DND-41 (cell line): ENCODE measurements at regions not wholly inside any gene's neighbourhood (a gene's known extent, or its start where the extent isn't known, plus 50 kb on each side); places are given as distances from the start of the nearest gene placed in this dataset.
"Not testable (repeated sequence)": the region's sequence is repeated elsewhere in the genome, so short reads cannot be mapped to it uniquely, and the experiment has no call there.

ENCODE experiments used
- ATAC-seq: fragments of 200-7000 bp; cut with Tn5 transposase; 3 replicates; pipeline ENCODE4 v1.9.1; 2021; ENCODE audit warnings: low read depth; ENCODE audit not compliant: insufficient read depth
- DNase-seq: peaks from one replicate; pipeline ENCODE4 v3.0.0-alpha.2; 2020
- H2AFZ ChIP-seq: 2 replicates; pipeline ENCODE4 v1.6.0; 2012; ENCODE audit warnings: low read depth, low read length
- H3K27ac ChIP-seq: 2 replicates; pipeline ENCODE4 v1.5.1; 2012; ENCODE audit warnings: low read length, inconsistent platforms
- H3K27me3 ChIP-seq: fragments of 200-600 bp; sonication (generic); 2 replicates; pipeline ENCODE4 v1.6.0; 2012; ENCODE audit warnings: low read length, mild to moderate bottlenecking, inconsistent platforms; ENCODE audit not compliant: insufficient read depth, poor library complexity
- H3K36me3 ChIP-seq: 2 replicates; pipeline ENCODE4 v1.5.1; 2012; ENCODE audit warnings: low read length, inconsistent platforms; ENCODE audit not compliant: insufficient read depth
- H3K4me1 ChIP-seq: 2 replicates; pipeline ENCODE4 v1.5.1; 2012; ENCODE audit warnings: mild to moderate bottlenecking, low read length; ENCODE audit not compliant: insufficient read depth
- H3K4me2 ChIP-seq: 2 replicates; pipeline ENCODE4 v1.6.0; 2012; ENCODE audit warnings: mild to moderate bottlenecking, moderate library complexity, low read length, inconsistent platforms; ENCODE audit not compliant: insufficient read depth
- H3K4me3 ChIP-seq, 2 experiments: fragments of 200-600 bp in 1 of 2; shearing (Covaris generic) in 1 of 2; 2 replicates each; pipeline ENCODE4 v1.5.1; 2012 to 2016; ENCODE audit warnings: inconsistent platforms in 2 of 2, low read length in 2 of 2, mild to moderate bottlenecking in 2 of 2, low read depth in 1 of 2, moderate library complexity in 1 of 2
- H3K79me2 ChIP-seq: 2 replicates; pipeline ENCODE4 v1.6.0; 2012; ENCODE audit warnings: low read length, inconsistent platforms; ENCODE audit not compliant: insufficient read depth
- H3K9ac ChIP-seq: 2 replicates; pipeline ENCODE4 v1.6.0; 2012; ENCODE audit warnings: low read depth, mild to moderate bottlenecking, inconsistent platforms, low read length, moderate library complexity
- H3K9me3 ChIP-seq: 2 replicates; pipeline ENCODE4 v1.5.1; 2012; ENCODE audit warnings: low read length, moderate library complexity, mild to moderate bottlenecking, inconsistent platforms; ENCODE audit not compliant: insufficient read depth, severe bottlenecking
- H4K20me1 ChIP-seq: 2 replicates; pipeline ENCODE4 v1.6.0; 2012; ENCODE audit warnings: low read length; ENCODE audit not compliant: insufficient read depth
- CTCF ChIP-seq: IDR thresholded peaks from 2 replicates; pipeline ENCODE4 v1.5.1; 2012; ENCODE audit warnings: borderline replicate concordance, low read length, moderate library complexity, mild to moderate bottlenecking; ENCODE audit not compliant: poor library complexity, severe bottlenecking; ENCODE audit errors: extremely low read depth
- EZH2 ChIP-seq: IDR thresholded peaks from 3 replicates; pipeline ENCODE4 v1.6.1; 2012; ENCODE audit warnings: borderline replicate concordance, low read depth, mild to moderate bottlenecking, moderate library complexity, low read length, inconsistent platforms; ENCODE audit not compliant: severe bottlenecking

GRCh38 chr3:156043832-156044633 is 76.3 kb upstream of the KCNAB1 start:
- H3K4me2 ChIP-seq, H2AFZ ChIP-seq, H4K20me1 ChIP-seq, H3K9ac ChIP-seq, H3K27ac ChIP-seq, H3K27me3 ChIP-seq, H3K79me2 ChIP-seq, H3K4me3 ChIP-seq, H3K36me3 ChIP-seq, H3K4me1 ChIP-seq, H3K9me3 ChIP-seq, ATAC-seq: not testable (repeated sequence)
- peak; percentile 69 for TF ChIP-seq CTCF
- peak; percentile 62 for DNase-seq

GRCh38 chr3:156044634-156044975 is 75.8 kb upstream of the KCNAB1 start:
- no peak overlapping the region for H3K9ac ChIP-seq
- no peak for ATAC-seq
- no peaks in the 10 kb centered on the region for H3K36me3 ChIP-seq
- H4K20me1 ChIP-seq: no peaks in the 10 kb centered on the region
- H2AFZ ChIP-seq: no peak overlapping the region
- H3K4me3 ChIP-seq: no peak overlapping the region
- no peak for DNase-seq
- no peak overlapping the region for H3K27ac ChIP-seq
- H3K27me3 ChIP-seq: no peaks in the 10 kb centered on the region
- TF ChIP-seq CTCF (no peak), EZH2 (no peak)
- no peaks in the 10 kb centered on the region for H3K4me1 ChIP-seq
- H3K79me2 ChIP-seq: no peaks in the 10 kb centered on the region
- H3K4me2 ChIP-seq: no peak overlapping the region
- no peaks in the 10 kb centered on the region for H3K9me3 ChIP-seq

GRCh38 chr3:156048483-156048882 is 71.9 kb upstream of the KCNAB1 start:
- not testable (repeated sequence) for H3K27me3 ChIP-seq, ATAC-seq, H3K79me2 ChIP-seq, H3K36me3 ChIP-seq, H3K4me1 ChIP-seq, H3K27ac ChIP-seq, H3K9me3 ChIP-seq, H2AFZ ChIP-seq, H4K20me1 ChIP-seq, DNase-seq, H3K4me3 ChIP-seq, H3K4me2 ChIP-seq, H3K9ac ChIP-seq

- Histone ChIP-seq H3K36me3 (no peaks in the 10 kb centered on the region), H3K79me2 (no peaks in the 10 kb centered on the region), H3K27me3 (no peaks in the 10 kb centered on the region), H3K4me3 (no peak overlapping the region), H3K9ac (no peak overlapping the region), H4K20me1 (no peaks in the 10 kb centered on the region), H3K4me2 (no peak overlapping the region), H3K9me3 (no peaks in the 10 kb centered on the region), H3K4me1 (no peaks in the 10 kb centered on the region), H2AFZ (no peak overlapping the region), H3K27ac (no peak overlapping the region)
- ATAC-seq: no peak
- TF ChIP-seq EZH2: no peak
- TF ChIP-seq CTCF: no peak
- DNase-seq: no peak
Measured at GRCh38 chr3:156050918-156051317, 69.5 kb upstream of the KCNAB1 start.
